Mesothelial cell of epicardium (in vitro differentiated cells): ENCODE measurements at regions not wholly inside any gene's neighbourhood (a gene's known extent, or its start where the extent isn't known, plus 50 kb on each side); places are given as distances from the start of the nearest gene placed in this dataset.

ENCODE experiments used
- DNase-seq, 2 experiments: peaks; one replicate each; pipeline ENCODE4 v3.0.0; 2021; ENCODE audit warnings: low spot score in 2 of 2; ENCODE audit not compliant: unreplicated experiment in 2 of 2
- H3K27ac Mint-ChIP-seq: 2 replicates; pipeline ENCODE4 v1.8.0; 2021; ENCODE audit warnings: mixed read lengths
- H3K27me3 Mint-ChIP-seq: 2 replicates; pipeline ENCODE4 v1.8.0; 2021; ENCODE audit warnings: low read depth, mixed read lengths
- H3K36me3 Mint-ChIP-seq: 2 replicates; pipeline ENCODE4 v1.8.0; 2021; ENCODE audit warnings: mixed read lengths
- H3K4me1 Mint-ChIP-seq: 2 replicates; pipeline ENCODE4 v1.8.0; 2021; ENCODE audit warnings: mixed read lengths
- H3K4me3 Mint-ChIP-seq: 2 replicates; pipeline ENCODE4 v1.8.0; 2021; ENCODE audit warnings: mild to moderate bottlenecking, moderate library complexity, mixed read lengths
- H3K9me3 Mint-ChIP-seq: 2 replicates; pipeline ENCODE4 v1.8.0; 2021; ENCODE audit warnings: mixed read lengths
- CTCF ChIP-seq: fragments of 200-600 bp; sonication (generic); IDR thresholded peaks from one replicate; pipeline ENCODE4 v1.5.0; 2021; ENCODE audit warnings: antibody characterized with exemption; ENCODE audit not compliant: unreplicated experiment

- Mint-ChIP-seq H3K4me3 (no peak overlapping the region), H3K27me3 (peaks cover 22% of the 10 kb centered on the region), H3K27ac (no peak overlapping the region), H3K9me3 (peaks cover 11% of the 10 kb centered on the region), H3K36me3 (no peaks in the 10 kb centered on the region), H3K4me1 (no peaks in the 10 kb centered on the region)
- no peak for TF ChIP-seq CTCF
- DNase-seq, result no peak
Observed at GRCh38 chr16:49097964-49098363, 183.7 kb downstream of the CBLN1 start.

GRCh38 chr16:49096176-49096945 lies 185.3 kb downstream of the CBLN1 start:
- Mint-ChIP-seq H3K4me1 (no peaks in the 10 kb centered on the region), H3K27ac (no peak overlapping the region), H3K4me3 (no peak overlapping the region), H3K36me3 (no peaks in the 10 kb centered on the region), H3K9me3 (peaks cover 11% of the 10 kb centered on the region), H3K27me3 (peaks cover 27% of the 10 kb centered on the region)
- no peak for TF ChIP-seq CTCF
- DNase-seq, result no peak

- Mint-ChIP-seq H3K4me1 (no peaks in the 10 kb centered on the region), H3K9me3 (peaks cover 3% of the 10 kb centered on the region), H3K27me3 (peaks cover 27% of the 10 kb centered on the region), H3K27ac (no peak overlapping the region), H3K36me3 (no peaks in the 10 kb centered on the region), H3K4me3 (no peak overlapping the region)
- TF ChIP-seq CTCF, result no peak
- DNase-seq, result no peak
Observed at GRCh38 chr16:49095539-49095938, 186.1 kb downstream of the CBLN1 start.

- peaks cover 3% of the 10 kb centered on the region for H3K9me3 Mint-ChIP-seq
- no peak overlapping the region for H3K4me3 Mint-ChIP-seq
Observed at GRCh38 chr16:49094471-49094870, 187.2 kb downstream of the CBLN1 start.

GRCh38 chr16:49093939-49094338 lies 187.7 kb downstream of the CBLN1 start:
- Mint-ChIP-seq H3K27ac (no peak overlapping the region), H3K4me1 (no peaks in the 10 kb centered on the region), H3K4me3 (no peak overlapping the region), H3K9me3 (peaks cover 3% of the 10 kb centered on the region), H3K27me3 (peaks cover 25% of the 10 kb centered on the region), H3K36me3 (no peaks in the 10 kb centered on the region)
- no peak for DNase-seq
- no peak for TF ChIP-seq CTCF

More at GRCh38 chr16:49094471-49094870, 187.2 kb downstream of the CBLN1 start:
- Mint-ChIP-seq H3K27me3 (peaks cover 27% of the 10 kb centered on the region), H3K27ac (no peak overlapping the region), H3K4me1 (no peaks in the 10 kb centered on the region), H3K36me3 (no peaks in the 10 kb centered on the region)
- no peak for DNase-seq
- TF ChIP-seq CTCF, result no peak
